Stomach (tissue), 8 donors: ENCODE measurements at regions not wholly inside any gene's neighbourhood (a gene's known extent, or its start where the extent isn't known, plus 50 kb on each side); places are given as distances from the start of the nearest gene placed in this dataset.
A peak's percentile ranks its signal among the peaks of the same experiment; 100 is the strongest.

Experiments used
- DNase-seq, 2 donors: peaks; one replicate each; pipeline versions ENCODE4 v3.0.0 to v3.0.0-alpha.2; 2013 to 2019
- H3K27ac ChIP-seq, 5 donors: fragments of 200-600 bp in 4 of 5; sonication (generic) in 4 of 5; one replicate each; pipeline ENCODE4 v1.5.1; 2013 to 2019; ENCODE audit warnings: mild to moderate bottlenecking in 1 of 5, moderate library complexity in 1 of 5
- H3K27me3 ChIP-seq, 3 donors: fragments of 200-600 bp; sonication (generic); one replicate each; pipeline ENCODE4 v1.5.1; 2017 to 2019; ENCODE audit warnings: mixed run types in 1 of 3
- H3K36me3 ChIP-seq, 4 donors: fragments of 200-600 bp; sonication (generic); 1 replicate in 3 of 4; 2 replicates in 1 of 4; pipeline ENCODE4 v1.5.1; 2016 to 2019
- H3K4me1 ChIP-seq, 4 donors: fragments of 200-600 bp; sonication (generic); one replicate each; pipeline ENCODE4 v1.5.1; 2016 to 2019
- H3K4me3 ChIP-seq, 4 donors: fragments of 200-600 bp; sonication (generic) in 3 of 4; one replicate each; pipeline ENCODE4 v1.5.1; 2016 to 2019; ENCODE audit warnings: mild to moderate bottlenecking in 1 of 4
- H3K9me3 ChIP-seq, 4 donors: fragments of 200-600 bp; sonication (generic); one replicate each; pipeline ENCODE4 v1.5.1; 2016 to 2019
- EP300 ChIP-seq: sonication (generic); formaldehyde crosslinking; IDR thresholded peaks from one replicate; pipeline ENCODE4 v1.6.1; 2017; ENCODE audit warnings: antibody characterized with exemption
- POLR2A ChIP-seq, 4 donors: fragments of 450-650 bp; IDR thresholded peaks; one replicate each; pipeline ENCODE4 v1.6.1; 2016; ENCODE audit warnings: antibody characterized with exemption in 4 of 4, control low read depth in 2 of 4, mild to moderate bottlenecking in 1 of 4, moderate library complexity in 1 of 4
- POLR2AphosphoS5 ChIP-seq, 3 donors: sonication (generic); formaldehyde crosslinking; IDR thresholded peaks; one replicate each; pipeline ENCODE4 v1.6.1; 2016; ENCODE audit warnings: antibody characterized with exemption in 3 of 3
- WGBS, 5 donors: extraction: QIAGEN DNeasy Blood & Tissue Kit in 3 of 5; methylation state at CpG; one replicate each; pipeline versions ENCODE4 v1.1.5 to v1.1.7; 2013 to 2018; 5-methylcytosine and 5-hydroxymethylcytosine counted together
- intact Hi-C: fragments of 100-400 bp; cut with DNase I; formaldehyde crosslinking; loops from one replicate; pipeline ENCODE4 v1.15.1; 2023; ENCODE audit warnings: low total_unique reads
- TF ChIP-seq, protein P1 (sequence below), 7 experiments: fragments of 450-650 bp in 4 of 7; fragments of 200-600 bp in 3 of 7; sonication (generic) in 3 of 7; IDR thresholded peaks; one replicate each; pipeline ENCODE4 v1.5.1; 2016 to 2019; ENCODE audit warnings: antibody characterized with exemption in 7 of 7, control low read depth in 2 of 7, mild to moderate bottlenecking in 1 of 7
- donor health status: healthy with polysubstance abuse.
- donor health status: Bipolar disorder and iron deficiency.
- donor health status: healthy.

DNA sequence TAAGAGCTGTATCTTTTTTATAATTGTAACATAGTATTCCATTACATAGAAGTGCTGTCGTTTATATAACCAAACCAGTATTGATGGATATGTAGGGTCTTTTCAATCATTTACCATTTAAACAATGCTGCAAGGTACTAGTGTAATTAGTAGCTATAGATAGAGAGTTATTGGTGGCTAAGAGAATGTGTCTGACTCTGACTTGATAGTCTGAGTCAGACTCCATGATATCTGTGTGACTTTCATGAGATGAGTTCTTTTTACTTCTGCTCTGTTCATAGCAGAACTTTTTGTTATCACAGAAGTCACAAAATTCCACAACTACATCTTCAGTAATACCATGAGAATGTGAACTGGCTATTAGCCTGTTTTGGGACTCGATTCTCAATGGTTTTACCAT lies 150.6 kb downstream of the FHIP1A start:
- Histone ChIP-seq H3K36me3 (no peaks in the 10 kb centered on the region), H3K27ac (no peak overlapping the region), H3K4me1 (peaks cover 0 to 18% (median 7%) of the 10 kb centered on the region in 4 donors), H3K27me3 (no peaks in the 10 kb centered on the region), H3K9me3 (no peaks in the 10 kb centered on the region), H3K4me3 (no peak overlapping the region)
- TF ChIP-seq, protein P1, sequence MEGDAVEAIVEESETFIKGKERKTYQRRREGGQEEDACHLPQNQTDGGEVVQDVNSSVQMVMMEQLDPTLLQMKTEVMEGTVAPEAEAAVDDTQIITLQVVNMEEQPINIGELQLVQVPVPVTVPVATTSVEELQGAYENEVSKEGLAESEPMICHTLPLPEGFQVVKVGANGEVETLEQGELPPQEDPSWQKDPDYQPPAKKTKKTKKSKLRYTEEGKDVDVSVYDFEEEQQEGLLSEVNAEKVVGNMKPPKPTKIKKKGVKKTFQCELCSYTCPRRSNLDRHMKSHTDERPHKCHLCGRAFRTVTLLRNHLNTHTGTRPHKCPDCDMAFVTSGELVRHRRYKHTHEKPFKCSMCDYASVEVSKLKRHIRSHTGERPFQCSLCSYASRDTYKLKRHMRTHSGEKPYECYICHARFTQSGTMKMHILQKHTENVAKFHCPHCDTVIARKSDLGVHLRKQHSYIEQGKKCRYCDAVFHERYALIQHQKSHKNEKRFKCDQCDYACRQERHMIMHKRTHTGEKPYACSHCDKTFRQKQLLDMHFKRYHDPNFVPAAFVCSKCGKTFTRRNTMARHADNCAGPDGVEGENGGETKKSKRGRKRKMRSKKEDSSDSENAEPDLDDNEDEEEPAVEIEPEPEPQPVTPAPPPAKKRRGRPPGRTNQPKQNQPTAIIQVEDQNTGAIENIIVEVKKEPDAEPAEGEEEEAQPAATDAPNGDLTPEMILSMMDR (IDR thresholded peaks at IDR 0.05), result no peak
- TF ChIP-seq POLR2AphosphoS5 (IDR thresholded peaks at IDR 0.05) (no peak), EP300 (no peak)
- 74 to 83% (median 80%) methylated on average over 2 of the region's 2 CpGs for WGBS, 5 donors
- intact Hi-C loops, result no loop called here
- no peak for DNase-seq

DNA sequence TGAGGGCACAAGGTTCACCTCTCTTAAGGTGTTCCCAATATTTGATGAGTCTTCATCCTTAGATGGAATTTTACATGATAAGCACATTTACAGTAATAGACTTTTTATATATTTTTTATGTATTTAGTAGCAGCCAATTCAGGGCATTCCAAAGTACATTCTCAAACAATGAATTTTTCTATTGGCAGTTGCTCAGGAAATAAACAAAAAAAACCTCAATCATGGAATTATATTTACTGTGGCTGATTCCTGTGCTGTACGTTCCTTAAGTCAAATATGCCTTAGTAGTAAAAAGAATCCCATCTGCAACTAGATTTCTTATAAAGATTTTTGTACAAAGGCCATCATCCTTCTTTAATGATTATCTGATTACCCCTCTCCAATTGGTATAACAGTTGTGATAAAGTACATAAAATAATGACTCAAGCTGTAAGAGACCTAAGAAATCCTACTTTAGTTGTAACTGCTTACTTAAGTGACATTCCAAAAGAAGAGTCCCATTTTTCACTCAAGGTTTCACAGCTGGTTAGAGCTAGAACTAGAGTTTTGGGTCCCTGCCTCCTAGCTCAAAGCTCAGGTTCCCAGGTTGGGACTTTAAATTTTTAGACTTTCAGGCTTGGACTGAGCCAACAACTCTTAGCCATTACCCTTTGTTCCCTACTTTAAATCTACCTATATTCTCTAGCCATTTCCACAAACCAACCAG lies 152.7 kb downstream of the FHIP1A start:
- H3K9me3 ChIP-seq, result no peaks in the 10 kb centered on the region
- H3K4me1 ChIP-seq, result peaks cover 0 to 18% (median 11%) of the 10 kb centered on the region in 4 donors
- intact Hi-C loops, result no loop called here
- H3K36me3 ChIP-seq, result no peaks in the 10 kb centered on the region
- no peak for TF ChIP-seq EP300
- TF ChIP-seq POLR2A (IDR thresholded peaks at IDR 0.05), result no peak
- TF ChIP-seq, protein P1 (IDR thresholded peaks at IDR 0.05), result no peak
- no peak for TF ChIP-seq POLR2AphosphoS5 (IDR thresholded peaks at IDR 0.05)
- no peak overlapping the region for H3K27ac ChIP-seq
- H3K27me3 ChIP-seq, result no peaks in the 10 kb centered on the region
- no peak for DNase-seq
- H3K4me3 ChIP-seq, result no peak overlapping the region
- 14 to 35% (median 22%) methylated on average over 1 of the region's 1 CpG for WGBS, 5 donors

DNA sequence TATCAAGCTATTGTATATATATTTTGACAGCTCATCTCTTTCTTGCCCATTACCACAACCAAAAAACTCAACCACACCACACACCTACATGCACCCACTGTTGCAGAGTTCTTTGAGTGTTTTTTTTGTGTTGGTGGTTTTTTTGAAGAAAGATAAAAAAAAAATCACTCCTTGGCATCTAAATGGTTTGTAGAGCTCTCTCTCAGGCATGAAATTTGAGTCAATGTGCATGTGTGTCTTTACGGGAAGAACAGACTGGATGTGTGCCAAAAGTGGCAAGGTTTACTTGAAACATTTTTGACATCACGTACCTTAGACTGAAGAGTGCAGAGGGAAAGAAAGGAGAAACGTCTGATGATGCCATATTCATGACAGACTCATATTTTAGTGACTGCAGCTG lies 154.2 kb downstream of the FHIP1A start:
- intact Hi-C loops, result no loop called here
- Histone ChIP-seq H3K36me3 (no peaks in the 10 kb centered on the region), H3K27ac (peak overlapping the region in 1 of 5 donors; percentile 30), H3K9me3 (no peaks in the 10 kb centered on the region), H3K4me1 (peaks cover 0 to 18% (median 11%) of the 10 kb centered on the region in 4 donors), H3K4me3 (no peak overlapping the region), H3K27me3 (no peaks in the 10 kb centered on the region)
- TF ChIP-seq, protein P1 (IDR thresholded peaks at IDR 0.05), result no peak
- TF ChIP-seq POLR2A (IDR thresholded peaks at IDR 0.05), result no peak
- TF ChIP-seq POLR2AphosphoS5 (IDR thresholded peaks at IDR 0.05), result no peak
- TF ChIP-seq EP300, result no peak
- 3 to 14% (median 7%) methylated on average over 3 of the region's 3 CpGs for WGBS, 5 donors
- peak; percentile 29 to 59 for DNase-seq

DNA sequence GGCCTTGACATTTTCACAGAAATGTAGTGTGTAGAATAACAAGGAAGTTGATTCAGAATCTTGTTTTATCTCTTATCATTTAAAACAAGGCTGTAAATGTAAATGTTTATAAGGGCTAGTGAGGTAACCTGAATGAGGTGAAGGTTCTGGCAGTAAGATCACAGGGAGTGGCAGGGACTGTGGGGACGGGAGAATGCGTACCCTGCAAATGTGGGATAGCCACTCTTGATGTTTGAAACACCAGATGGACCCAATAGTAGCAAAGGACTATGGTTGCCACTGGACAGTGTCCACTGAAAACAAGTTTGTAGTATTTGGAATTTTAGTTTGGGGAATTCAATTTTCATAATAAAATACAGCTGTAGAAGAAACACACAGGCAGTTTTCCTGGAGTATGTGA lies 155.3 kb downstream of the FHIP1A start:
- intact Hi-C loops, result no loop called here
- WGBS, 5 donors, result 35 to 55% (median 43%) methylated on average over 2 of the region's 2 CpGs
- TF ChIP-seq POLR2AphosphoS5 (IDR thresholded peaks at IDR 0.05) (peak in 1 of 3 donors; percentile 47), EP300 (no peak)
- Histone ChIP-seq H3K27me3 (no peaks in the 10 kb centered on the region), H3K27ac (peak overlapping the region; percentile 15 to 72 (median 30)), H3K4me1 (peaks cover 0 to 18% (median 11%) of the 10 kb centered on the region in 4 donors), H3K36me3 (no peaks in the 10 kb centered on the region), H3K9me3 (no peaks in the 10 kb centered on the region), H3K4me3 (no peak overlapping the region)
- DNase-seq, result peak; percentile 32 to 63

DNA sequence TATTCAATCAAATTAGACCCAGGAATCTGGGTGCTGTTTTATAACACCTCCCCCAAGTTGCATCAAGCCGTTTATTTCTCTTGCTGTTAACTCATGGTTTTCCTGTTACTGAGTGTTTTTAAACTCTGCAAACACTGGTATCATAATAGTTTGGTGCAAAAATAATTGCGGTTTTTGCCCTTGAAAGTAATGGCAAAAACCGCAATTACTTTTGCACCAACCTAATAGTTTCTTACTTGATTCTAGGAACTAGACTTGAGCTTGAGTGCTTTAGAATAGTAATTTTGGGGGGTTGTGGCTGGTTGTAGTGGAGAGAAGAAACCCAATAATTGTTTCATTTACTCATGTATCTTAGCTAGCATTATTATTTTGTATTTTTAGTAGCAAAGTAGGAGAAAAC lies 156.6 kb downstream of the FHIP1A start:
- no peaks in the 10 kb centered on the region for H3K36me3 ChIP-seq
- no peak for TF ChIP-seq POLR2A (IDR thresholded peaks at IDR 0.05)
- no peak for TF ChIP-seq EP300
- no peak for TF ChIP-seq POLR2AphosphoS5 (IDR thresholded peaks at IDR 0.05)
- TF ChIP-seq, protein P1 (IDR thresholded peaks at IDR 0.05), result no peak
- intact Hi-C loops, result no loop called here
- DNase-seq, result no peak
- no peaks in the 10 kb centered on the region for H3K9me3 ChIP-seq
- WGBS, 5 donors, result 73 to 83% (median 79%) methylated on average over 3 of the region's 3 CpGs
- H3K27ac ChIP-seq, result no peak overlapping the region
- no peaks in the 10 kb centered on the region for H3K27me3 ChIP-seq
- peaks cover 0 to 18% (median 11%) of the 10 kb centered on the region in 4 donors for H3K4me1 ChIP-seq
- no peak overlapping the region for H3K4me3 ChIP-seq
